GM12875 (cell line): ENCODE measurements at regions not wholly inside any gene's neighbourhood (a gene's known extent, or its start where the extent isn't known, plus 50 kb on each side); places are given as distances from the start of the nearest gene placed in this dataset.

Experiments used
- H3K4me3 ChIP-seq: one replicate; pipeline ENCODE4 v1.5.1; 2011; ENCODE audit warnings: low read depth, low read length, control low read depth
- CTCF ChIP-seq: IDR thresholded peaks from 2 replicates; pipeline ENCODE4 v1.5.1; 2011; ENCODE audit warnings: low read depth, mild to moderate bottlenecking, control low read depth, inconsistent platforms, low read length, moderate library complexity, borderline replicate concordance; ENCODE audit not compliant: insufficient read depth

- TF ChIP-seq CTCF = no peak
- no peak overlapping the region for H3K4me3 ChIP-seq
These were observed 1618.7 kb downstream of the OLFM4 start for GRCh38 chr13:54647275-54647674.

GRCh38 chr13:54657588-54657987 lies 1629.0 kb downstream of the OLFM4 start:
- no peak overlapping the region for H3K4me3 ChIP-seq
- TF ChIP-seq CTCF = no peak

- H3K4me3 ChIP-seq = no peak overlapping the region
- TF ChIP-seq CTCF = no peak
These were observed 1630.2 kb downstream of the OLFM4 start for GRCh38 chr13:54658771-54659170.

- TF ChIP-seq CTCF = no peak
- no peak overlapping the region for H3K4me3 ChIP-seq
These were observed 1631.7 kb downstream of the OLFM4 start for GRCh38 chr13:54660277-54660676.

- no peak for TF ChIP-seq CTCF
- no peak overlapping the region for H3K4me3 ChIP-seq
These were observed 1648.0 kb downstream of the OLFM4 start for GRCh38 chr13:54676526-54677113.

GRCh38 chr13:54682184-54682583 lies 1653.6 kb downstream of the OLFM4 start:
- no peak overlapping the region for H3K4me3 ChIP-seq
- no peak for TF ChIP-seq CTCF

GRCh38 chr13:54687173-54687572 lies 1658.6 kb downstream of the OLFM4 start:
- no peak overlapping the region for H3K4me3 ChIP-seq
- no peak for TF ChIP-seq CTCF
